ENCODE measurements at regions not wholly inside any gene's neighbourhood (a gene's known extent, or its start where the extent isn't known, plus 50 kb on each side); places are given as distances from the start of the nearest gene placed in this dataset.

- H2AFZ ChIP-seq (ENCODE audit: low read depth, low read length, poor library complexity, severe bottlenecking) = peak overlapping the region; percentile 99
- H3K27ac ChIP-seq (ENCODE audit: low read depth, low read length) = no peak overlapping the region
- POLR2A ChIA-PET = interaction anchor here (1.8 kb wide), 1 partner anchor 167 kb away, joined by 5 read pairs; no protein-coding TSS in a partner anchor
- intact Hi-C loops (cut with micrococcal nuclease) = loop anchor here (1.0 to 10.0 kb wide), 3 partner anchors 69 to 678 kb away; no protein-coding TSS in a partner anchor
- no peaks in the 10 kb centered on the region for H3K36me3 ChIP-seq (ENCODE audit: control insufficient read depth in 1 of 2, insufficient read depth in 2 of 2, low read length in 2 of 2)
- RAD21 ChIA-PET (ENCODE audit: low non-redundant PET in 1 of 2, low total read pairs in 2 of 2, uncharacterized antibody in 2 of 2, unreplicated experiment in 2 of 2) = interaction anchor here in 1 of 2 experiments (2.0 kb wide), 1 partner anchor 167 kb away, joined by 9 read pairs; no protein-coding TSS in a partner anchor
- peaks cover 8 to 21% of the 10 kb centered on the region in 2 experiments for H3K4me1 ChIP-seq (ENCODE audit: control insufficient read depth in 1 of 2, insufficient read depth in 2 of 2, low read length in 2 of 2)
- no peaks in the 10 kb centered on the region for H3K79me2 ChIP-seq (ENCODE audit: insufficient read depth, low read length)
- CTCF ChIA-PET = interaction anchor here (1.0 to 4.9 kb wide), 3 partner anchors 68 to 272 kb away, joined by 3 to 65 read pairs (median 21); partner anchors contain the start of gene NFE2L2
- H3K4me3 ChIP-seq (replicated peaks in 1 of 2; ENCODE audit: low read depth in 1 of 2, low read length in 2 of 2) = no peak overlapping the region
- peak overlapping the region; percentile 34; the same call in 1 of the 2 replicates for H3K4me2 ChIP-seq (ENCODE audit: low read length)
- peak; percentile 39 for DNase-seq (ENCODE audit: low read depth, low spot score)
- H4K20me1 ChIP-seq (ENCODE audit: insufficient read depth) = no peaks in the 10 kb centered on the region
- no peaks in the 10 kb centered on the region for H3K27me3 ChIP-seq (ENCODE audit: insufficient read depth, low read length)
- no TSS peak for BruUV-seq (replicated peaks)
- H3K9me3 ChIP-seq (ENCODE audit: control insufficient read depth in 1 of 2, insufficient read depth in 1 of 2, low read depth in 1 of 2, low read length in 2 of 2) = no peaks in the 10 kb centered on the region
- H3K9me2 ChIP-seq (ENCODE audit: insufficient read depth) = no peaks in the 10 kb centered on the region
- peak; percentile 78 for ATAC-seq
- H3K9ac ChIP-seq (ENCODE audit: low read length) = peak overlapping the region; percentile 34
- no peak for TF ChIP-seq POLR2AphosphoS5 (IDR thresholded peaks at IDR 0.05; ENCODE audit: low read depth, low read length)
- no peak for TF ChIP-seq MAX (IDR thresholded peaks at IDR 0.05)
- no peak for TF ChIP-seq POLR2A (IDR thresholded peaks at IDR 0.05; ENCODE audit: borderline replicate concordance, extremely low read depth, insufficient read depth, insufficient read length)
- peak; percentile 73 for TF ChIP-seq YY1 (IDR thresholded peaks at IDR 0.05; ENCODE audit: extremely low read depth, insufficient replicate concordance, low read depth, low read length)
- TF ChIP-seq, protein P1, sequence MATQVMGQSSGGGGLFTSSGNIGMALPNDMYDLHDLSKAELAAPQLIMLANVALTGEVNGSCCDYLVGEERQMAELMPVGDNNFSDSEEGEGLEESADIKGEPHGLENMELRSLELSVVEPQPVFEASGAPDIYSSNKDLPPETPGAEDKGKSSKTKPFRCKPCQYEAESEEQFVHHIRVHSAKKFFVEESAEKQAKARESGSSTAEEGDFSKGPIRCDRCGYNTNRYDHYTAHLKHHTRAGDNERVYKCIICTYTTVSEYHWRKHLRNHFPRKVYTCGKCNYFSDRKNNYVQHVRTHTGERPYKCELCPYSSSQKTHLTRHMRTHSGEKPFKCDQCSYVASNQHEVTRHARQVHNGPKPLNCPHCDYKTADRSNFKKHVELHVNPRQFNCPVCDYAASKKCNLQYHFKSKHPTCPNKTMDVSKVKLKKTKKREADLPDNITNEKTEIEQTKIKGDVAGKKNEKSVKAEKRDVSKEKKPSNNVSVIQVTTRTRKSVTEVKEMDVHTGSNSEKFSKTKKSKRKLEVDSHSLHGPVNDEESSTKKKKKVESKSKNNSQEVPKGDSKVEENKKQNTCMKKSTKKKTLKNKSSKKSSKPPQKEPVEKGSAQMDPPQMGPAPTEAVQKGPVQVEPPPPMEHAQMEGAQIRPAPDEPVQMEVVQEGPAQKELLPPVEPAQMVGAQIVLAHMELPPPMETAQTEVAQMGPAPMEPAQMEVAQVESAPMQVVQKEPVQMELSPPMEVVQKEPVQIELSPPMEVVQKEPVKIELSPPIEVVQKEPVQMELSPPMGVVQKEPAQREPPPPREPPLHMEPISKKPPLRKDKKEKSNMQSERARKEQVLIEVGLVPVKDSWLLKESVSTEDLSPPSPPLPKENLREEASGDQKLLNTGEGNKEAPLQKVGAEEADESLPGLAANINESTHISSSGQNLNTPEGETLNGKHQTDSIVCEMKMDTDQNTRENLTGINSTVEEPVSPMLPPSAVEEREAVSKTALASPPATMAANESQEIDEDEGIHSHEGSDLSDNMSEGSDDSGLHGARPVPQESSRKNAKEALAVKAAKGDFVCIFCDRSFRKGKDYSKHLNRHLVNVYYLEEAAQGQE (IDR thresholded peaks at IDR 0.05; ENCODE audit: low read depth) = no peak
- TF ChIP-seq TCF7L2 (IDR thresholded peaks at IDR 0.05; ENCODE audit: borderline replicate concordance, extremely low read depth, insufficient read depth, insufficient read length) = no peak
- no peak for TF ChIP-seq EZH2 (IDR thresholded peaks at IDR 0.05)
- no peak for TF ChIP-seq SRF (IDR thresholded peaks at IDR 0.05; ENCODE audit: low read depth)
- TF ChIP-seq RAD21 (IDR thresholded peaks at IDR 0.05; ENCODE audit: low read depth) = peak; percentile 89
- TF ChIP-seq CEBPB (IDR thresholded peaks at IDR 0.05; ENCODE audit: low read depth) = no peak
- no peak for TF ChIP-seq FOSL1 (IDR thresholded peaks at IDR 0.05; ENCODE audit: low read depth)
- no peak for TF ChIP-seq ZBTB33 (IDR thresholded peaks at IDR 0.05; ENCODE audit: extremely low read depth, insufficient replicate concordance, low read length)
- no peak for TF ChIP-seq SP1 (IDR thresholded peaks at IDR 0.05; ENCODE audit: low read depth)
- TF ChIP-seq CTCF (IDR thresholded peaks at IDR 0.05 in 2 of 3, conservative IDR thresholded peaks at IDR 0.05 in 1 of 3; ENCODE audit: borderline replicate concordance in 1 of 3, insufficient read depth in 1 of 3, low read depth in 2 of 3, low read length in 2 of 3) = peak; percentile 57 to 82 (median 64); a peak in 5 of 6 replicates
- no peak for TF ChIP-seq JUND (IDR thresholded peaks at IDR 0.05)
- no peak for TF ChIP-seq ZNF274 (IDR thresholded peaks at IDR 0.05; ENCODE audit: low read depth, low read length)
- no peak for TF ChIP-seq ZFX (IDR thresholded peaks at IDR 0.05)
- TF ChIP-seq SIN3A (IDR thresholded peaks at IDR 0.05; ENCODE audit: low read depth) = no peak
Measured at GRCh38 chr2:177332026-177332991, 60.3 kb upstream of the AGPS start.

Data from HCT116 (cell line).